Neutrophil (primary cell): ENCODE measurements at regions not wholly inside any gene's neighbourhood (a gene's known extent, or its start where the extent isn't known, plus 50 kb on each side); places are given as distances from the start of the nearest gene placed in this dataset.

Experiments used
- H3K27ac ChIP-seq: fragments of 200-600 bp; sonication (generic); 2 replicates; pipeline ENCODE4 v1.5.1; 2016; ENCODE audit warnings: mild to moderate bottlenecking, moderate library complexity
- H3K27me3 ChIP-seq: fragments of 200-600 bp; sonication (generic); 2 replicates; pipeline ENCODE4 v1.6.0; 2016; ENCODE audit warnings: mild to moderate bottlenecking
- H3K36me3 ChIP-seq: fragments of 200-600 bp; sonication (generic); 2 replicates; pipeline ENCODE4 v1.5.1; 2017
- H3K4me1 ChIP-seq, 2 experiments: fragments of 200-600 bp in 1 of 2; sonication (generic) in 1 of 2; 1 replicate in 1 of 2; 2 replicates in 1 of 2; pipeline versions ENCODE4 v1.5.1 to v1.6.1; 2013 to 2016; ENCODE audit warnings: low read depth in 1 of 2, low read length in 1 of 2, mild to moderate bottlenecking in 1 of 2, moderate library complexity in 1 of 2; ENCODE audit not compliant: control insufficient read depth in 1 of 2, insufficient read depth in 1 of 2
- H3K4me3 ChIP-seq, 2 experiments: fragments of 200-600 bp in 1 of 2; sonication (generic) in 1 of 2; 1 replicate in 1 of 2; 2 replicates in 1 of 2; pipeline ENCODE4 v1.5.1; 2013 to 2016; ENCODE audit warnings: low read depth in 1 of 2, low read length in 1 of 2, mild to moderate bottlenecking in 1 of 2, moderate library complexity in 1 of 2
- H3K9me3 ChIP-seq: fragments of 200-600 bp; sonication (generic); 2 replicates; pipeline ENCODE4 v1.5.1; 2016
- TF ChIP-seq, protein P1 (sequence below): fragments of 200-600 bp; sonication (generic); IDR thresholded peaks from 2 replicates; pipeline ENCODE4 v1.5.1; 2016; ENCODE audit warnings: antibody characterized with exemption

- no peak overlapping the region for H3K4me3 ChIP-seq
- no peaks in the 10 kb centered on the region for H3K36me3 ChIP-seq
- no peaks in the 10 kb centered on the region for H3K9me3 ChIP-seq
- no peak overlapping the region for H3K27ac ChIP-seq
- H3K27me3 ChIP-seq: no peaks in the 10 kb centered on the region
- H3K4me1 ChIP-seq: no peaks in the 10 kb centered on the region
- TF ChIP-seq, protein P1, sequence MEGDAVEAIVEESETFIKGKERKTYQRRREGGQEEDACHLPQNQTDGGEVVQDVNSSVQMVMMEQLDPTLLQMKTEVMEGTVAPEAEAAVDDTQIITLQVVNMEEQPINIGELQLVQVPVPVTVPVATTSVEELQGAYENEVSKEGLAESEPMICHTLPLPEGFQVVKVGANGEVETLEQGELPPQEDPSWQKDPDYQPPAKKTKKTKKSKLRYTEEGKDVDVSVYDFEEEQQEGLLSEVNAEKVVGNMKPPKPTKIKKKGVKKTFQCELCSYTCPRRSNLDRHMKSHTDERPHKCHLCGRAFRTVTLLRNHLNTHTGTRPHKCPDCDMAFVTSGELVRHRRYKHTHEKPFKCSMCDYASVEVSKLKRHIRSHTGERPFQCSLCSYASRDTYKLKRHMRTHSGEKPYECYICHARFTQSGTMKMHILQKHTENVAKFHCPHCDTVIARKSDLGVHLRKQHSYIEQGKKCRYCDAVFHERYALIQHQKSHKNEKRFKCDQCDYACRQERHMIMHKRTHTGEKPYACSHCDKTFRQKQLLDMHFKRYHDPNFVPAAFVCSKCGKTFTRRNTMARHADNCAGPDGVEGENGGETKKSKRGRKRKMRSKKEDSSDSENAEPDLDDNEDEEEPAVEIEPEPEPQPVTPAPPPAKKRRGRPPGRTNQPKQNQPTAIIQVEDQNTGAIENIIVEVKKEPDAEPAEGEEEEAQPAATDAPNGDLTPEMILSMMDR: no peak
These were observed 339.7 kb upstream of the B3GAT1 start for GRCh38 chr11:134751766-134752165.

DNA sequence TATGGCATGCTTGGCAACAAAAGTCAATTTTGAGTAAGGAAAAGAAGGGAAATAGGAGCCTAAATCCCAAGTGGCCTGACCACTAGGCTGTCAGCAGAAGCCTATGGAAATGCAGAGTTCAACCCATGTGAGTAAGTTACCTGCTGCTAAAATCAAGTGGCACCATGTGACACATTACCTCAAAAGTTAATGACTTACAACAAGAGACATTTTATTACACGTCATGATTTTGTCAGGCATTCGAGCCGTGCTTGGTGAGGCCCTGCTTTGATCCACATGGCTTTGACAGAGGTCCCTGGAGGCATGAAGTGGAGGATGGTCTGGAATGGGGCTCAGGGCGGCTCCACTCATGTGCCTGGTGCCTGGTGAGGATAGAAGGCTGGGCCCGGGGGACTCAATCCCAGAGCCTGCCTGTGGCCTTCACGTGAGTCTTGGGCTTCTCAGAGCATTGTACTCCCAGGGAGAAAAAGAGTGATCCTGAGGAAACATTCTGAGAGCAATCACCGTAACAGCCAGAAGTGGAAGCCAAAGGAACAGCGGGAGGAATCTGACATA lies 339.1 kb upstream of the B3GAT1 start:
- Histone ChIP-seq H3K36me3 (no peaks in the 10 kb centered on the region), H3K4me1 (no peaks in the 10 kb centered on the region), H3K4me3 (no peak overlapping the region), H3K9me3 (no peaks in the 10 kb centered on the region), H3K27me3 (no peaks in the 10 kb centered on the region), H3K27ac (no peak overlapping the region)
- TF ChIP-seq, protein P1: no peak

GRCh38 chr11:134750619-134751018 lies 338.6 kb upstream of the B3GAT1 start:
- TF ChIP-seq, protein P1: no peak
- Histone ChIP-seq H3K36me3 (no peaks in the 10 kb centered on the region), H3K4me3 (no peak overlapping the region), H3K9me3 (no peaks in the 10 kb centered on the region), H3K27ac (no peak overlapping the region), H3K27me3 (no peaks in the 10 kb centered on the region), H3K4me1 (no peaks in the 10 kb centered on the region)

- no peaks in the 10 kb centered on the region for H3K27me3 ChIP-seq
- H3K4me1 ChIP-seq: no peaks in the 10 kb centered on the region
- no peak overlapping the region for H3K27ac ChIP-seq
- no peaks in the 10 kb centered on the region for H3K36me3 ChIP-seq
- no peak overlapping the region for H3K4me3 ChIP-seq
- no peaks in the 10 kb centered on the region for H3K9me3 ChIP-seq
- TF ChIP-seq, protein P1: no peak
These were observed 337.2 kb upstream of the B3GAT1 start for GRCh38 chr11:134749040-134749839.

GRCh38 chr11:134746609-134747008 lies 334.6 kb upstream of the B3GAT1 start:
- no peaks in the 10 kb centered on the region for H3K4me1 ChIP-seq
- no peak overlapping the region for H3K27ac ChIP-seq
- no peaks in the 10 kb centered on the region for H3K36me3 ChIP-seq
- H3K27me3 ChIP-seq: no peaks in the 10 kb centered on the region
- no peak overlapping the region for H3K4me3 ChIP-seq
- TF ChIP-seq, protein P1: no peak
- H3K9me3 ChIP-seq: no peaks in the 10 kb centered on the region
